Upper lobe of left lung (tissue), 4 donors: ENCODE measurements at regions not wholly inside any gene's neighbourhood (a gene's known extent, or its start where the extent isn't known, plus 50 kb on each side); places are given as distances from the start of the nearest gene placed in this dataset.

Experiments used
- POLR2A ChIP-seq, 4 donors: fragments of 450-650 bp; IDR thresholded peaks; one replicate each; pipeline ENCODE4 v1.5.1; 2016 to 2017; ENCODE audit warnings: antibody characterized with exemption in 4 of 4, mild to moderate bottlenecking in 2 of 4
- POLR2AphosphoS5 ChIP-seq, 2 donors: sonication (generic); formaldehyde crosslinking; IDR thresholded peaks; one replicate each; pipeline ENCODE4 v1.5.1; 2017; ENCODE audit warnings: antibody characterized with exemption in 2 of 2
- TF ChIP-seq, protein P1 (sequence below), 6 experiments: fragments of 450-650 bp in 4 of 6; fragments of 200-600 bp in 2 of 6; sonication (generic) in 2 of 6; IDR thresholded peaks; one replicate each; pipeline ENCODE4 v1.5.1; 2016 to 2019; ENCODE audit warnings: antibody characterized with exemption in 6 of 6

DNA sequence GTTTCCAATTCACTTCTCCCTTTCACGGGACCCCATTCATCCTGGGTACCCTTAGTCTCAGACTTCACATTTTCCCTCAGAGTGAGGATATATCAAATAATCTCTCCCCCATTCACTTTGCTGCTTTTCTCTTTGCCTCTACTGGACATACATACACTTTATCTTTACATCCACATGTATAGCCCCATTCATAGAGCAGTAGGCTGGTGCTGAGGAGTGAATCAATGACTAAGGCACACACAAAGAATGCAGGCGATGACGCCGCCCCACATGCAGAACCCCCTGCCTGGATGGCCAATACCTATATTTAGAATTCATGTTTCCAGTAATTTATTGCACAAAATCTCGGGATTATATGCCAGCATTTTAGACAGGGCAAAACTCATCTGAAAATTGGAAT is 554.3 kb upstream of the TENM3 start:
- TF ChIP-seq POLR2A (IDR thresholded peaks at IDR 0.05) (no peak), POLR2AphosphoS5 (IDR thresholded peaks at IDR 0.05) (no peak)
- TF ChIP-seq, protein P1, sequence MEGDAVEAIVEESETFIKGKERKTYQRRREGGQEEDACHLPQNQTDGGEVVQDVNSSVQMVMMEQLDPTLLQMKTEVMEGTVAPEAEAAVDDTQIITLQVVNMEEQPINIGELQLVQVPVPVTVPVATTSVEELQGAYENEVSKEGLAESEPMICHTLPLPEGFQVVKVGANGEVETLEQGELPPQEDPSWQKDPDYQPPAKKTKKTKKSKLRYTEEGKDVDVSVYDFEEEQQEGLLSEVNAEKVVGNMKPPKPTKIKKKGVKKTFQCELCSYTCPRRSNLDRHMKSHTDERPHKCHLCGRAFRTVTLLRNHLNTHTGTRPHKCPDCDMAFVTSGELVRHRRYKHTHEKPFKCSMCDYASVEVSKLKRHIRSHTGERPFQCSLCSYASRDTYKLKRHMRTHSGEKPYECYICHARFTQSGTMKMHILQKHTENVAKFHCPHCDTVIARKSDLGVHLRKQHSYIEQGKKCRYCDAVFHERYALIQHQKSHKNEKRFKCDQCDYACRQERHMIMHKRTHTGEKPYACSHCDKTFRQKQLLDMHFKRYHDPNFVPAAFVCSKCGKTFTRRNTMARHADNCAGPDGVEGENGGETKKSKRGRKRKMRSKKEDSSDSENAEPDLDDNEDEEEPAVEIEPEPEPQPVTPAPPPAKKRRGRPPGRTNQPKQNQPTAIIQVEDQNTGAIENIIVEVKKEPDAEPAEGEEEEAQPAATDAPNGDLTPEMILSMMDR (IDR thresholded peaks at IDR 0.05), result no peak
